Hematopoietic multipotent progenitor cell treated with erythropoietin and hydrocortisone succinate and interleukin-3 and kit ligand, for 6 days (in vitro differentiated cells): ENCODE measurements at regions not wholly inside any gene's neighbourhood (a gene's known extent, or its start where the extent isn't known, plus 50 kb on each side); places are given as distances from the start of the nearest gene placed in this dataset.
"Not testable (repeated sequence)": the region's sequence is repeated elsewhere in the genome, so short reads cannot be mapped to it uniquely, and the experiment has no call there.

Experiments used
- DNase-seq: peaks from one replicate; pipeline ENCODE4 v3.0.0-alpha.2; 2015

GRCh38 chr4:170529748-170530722, 440.3 kb upstream of the AADAT start:
- no peak for DNase-seq

- DNase-seq, result no peak
Observed at GRCh38 chr4:170526471-170526870, 436.7 kb upstream of the AADAT start.

- DNase-seq, result no peak
Observed at GRCh38 chr4:170522427-170522970, 432.7 kb upstream of the AADAT start.

- DNase-seq, result peak; percentile 4
Observed at GRCh38 chr4:170497689-170498088, 407.9 kb upstream of the AADAT start.

GRCh38 chr4:170497112-170497511, 407.4 kb upstream of the AADAT start:
- DNase-seq, result no peak

- DNase-seq, result no peak
Observed at GRCh38 chr4:170491981-170492380, 402.2 kb upstream of the AADAT start.

GRCh38 chr4:170476351-170476750, 386.6 kb upstream of the AADAT start:
- DNase-seq, result no peak

GRCh38 chr4:170465429-170465828, 375.7 kb upstream of the AADAT start:
- DNase-seq, result no peak

GRCh38 chr4:170464614-170465197, 374.9 kb upstream of the AADAT start:
- no peak for DNase-seq

GRCh38 chr4:170446782-170447181, 357.0 kb upstream of the AADAT start:
- DNase-seq, result no peak

- not testable (repeated sequence) for DNase-seq
Observed at GRCh38 chr4:170441146-170441545, 351.4 kb upstream of the AADAT start.

GRCh38 chr4:170428929-170429328, 339.2 kb upstream of the AADAT start:
- no peak for DNase-seq

- DNase-seq, result no peak
Observed at GRCh38 chr4:170425521-170426143, 335.9 kb upstream of the AADAT start.

GRCh38 chr4:170425040-170425439, 335.3 kb upstream of the AADAT start:
- no peak for DNase-seq

- no peak for DNase-seq
Observed at GRCh38 chr4:170423137-170423536, 333.4 kb upstream of the AADAT start.

GRCh38 chr4:170420255-170420693, 330.5 kb upstream of the AADAT start:
- DNase-seq, result no peak

GRCh38 chr4:170414961-170415360, 325.2 kb upstream of the AADAT start:
- no peak for DNase-seq

GRCh38 chr4:170414360-170414759, 324.6 kb upstream of the AADAT start:
- no peak for DNase-seq

- DNase-seq, result no peak
Observed at GRCh38 chr4:170413951-170414350, 324.2 kb upstream of the AADAT start.

GRCh38 chr4:170400361-170400760, 310.6 kb upstream of the AADAT start:
- DNase-seq, result no peak

- no peak for DNase-seq
Observed at GRCh38 chr4:170399581-170400293, 310.0 kb upstream of the AADAT start.

- DNase-seq, result no peak
Observed at GRCh38 chr4:170398218-170398617, 308.5 kb upstream of the AADAT start.

GRCh38 chr4:170395773-170396172, 306.0 kb upstream of the AADAT start:
- no peak for DNase-seq
